GM21515 (cell line): ENCODE measurements at regions not wholly inside any gene's neighbourhood (a gene's known extent, or its start where the extent isn't known, plus 50 kb on each side); places are given as distances from the start of the nearest gene placed in this dataset.

Experiments
- ATAC-seq: cut with Tn5 transposase; IDR thresholded peaks from one replicate; pipeline ENCODE4 v1.9.1; 2021; ENCODE audit not compliant: unreplicated experiment

DNA sequence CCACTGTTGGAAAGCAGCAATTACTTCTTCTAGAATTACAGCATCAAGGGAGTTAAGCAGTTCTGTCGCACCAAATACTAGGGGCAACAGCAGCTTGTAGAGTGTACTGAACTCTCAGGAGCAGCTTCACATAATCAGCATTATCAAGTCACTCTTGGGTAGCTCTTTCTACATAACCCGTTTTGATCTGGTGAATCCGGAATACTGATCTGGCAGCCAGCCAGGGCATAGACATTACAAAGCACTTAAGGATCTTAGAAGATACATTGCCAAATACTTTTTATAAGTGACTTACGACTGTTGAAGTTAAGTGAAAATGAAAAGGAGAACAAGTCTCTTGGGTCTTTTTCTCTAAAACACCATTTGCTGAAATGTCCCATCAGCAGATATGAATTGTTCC, 73.2 kb upstream of the NETO1 start:
- ATAC-seq = no peak

DNA sequence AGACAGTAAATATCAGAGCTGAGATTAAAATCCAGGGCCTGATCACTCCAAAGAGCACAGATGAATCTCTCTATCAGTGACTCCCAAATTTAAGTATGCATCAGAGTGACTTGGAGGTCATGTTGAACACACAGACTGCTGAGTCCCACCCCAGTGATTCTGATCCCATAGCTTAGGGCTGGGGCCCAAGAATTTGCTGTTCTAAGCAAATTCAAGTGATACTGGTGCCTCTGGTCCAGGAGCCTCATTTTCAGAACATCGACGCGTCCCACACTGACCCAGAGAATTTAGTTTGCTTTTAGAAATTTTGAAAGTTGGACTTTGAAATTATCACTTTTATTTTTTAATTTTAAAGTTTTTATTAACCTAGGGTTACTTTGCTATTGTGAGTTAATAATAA, 72.7 kb upstream of the NETO1 start:
- ATAC-seq = no peak

DNA sequence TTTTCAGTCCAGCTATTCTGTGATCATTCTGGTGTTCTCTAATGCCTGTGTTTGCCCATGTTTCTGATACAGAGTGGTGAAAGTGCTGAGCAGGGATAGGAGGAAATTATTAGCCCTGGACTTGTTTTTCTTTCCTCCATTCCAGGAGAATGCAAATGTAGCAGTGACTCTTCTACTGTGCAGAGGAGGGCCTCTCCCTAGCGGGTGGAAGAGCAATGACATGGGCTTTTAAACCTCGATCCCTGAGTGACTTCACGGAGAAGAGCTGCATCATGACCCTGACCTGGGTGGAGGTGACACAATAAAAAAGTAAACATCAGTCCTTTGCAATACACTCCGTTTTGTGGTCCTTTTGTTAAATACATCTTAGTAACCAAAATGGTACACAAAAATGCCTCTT, 68.0 kb upstream of the NETO1 start:
- no peak for ATAC-seq

DNA sequence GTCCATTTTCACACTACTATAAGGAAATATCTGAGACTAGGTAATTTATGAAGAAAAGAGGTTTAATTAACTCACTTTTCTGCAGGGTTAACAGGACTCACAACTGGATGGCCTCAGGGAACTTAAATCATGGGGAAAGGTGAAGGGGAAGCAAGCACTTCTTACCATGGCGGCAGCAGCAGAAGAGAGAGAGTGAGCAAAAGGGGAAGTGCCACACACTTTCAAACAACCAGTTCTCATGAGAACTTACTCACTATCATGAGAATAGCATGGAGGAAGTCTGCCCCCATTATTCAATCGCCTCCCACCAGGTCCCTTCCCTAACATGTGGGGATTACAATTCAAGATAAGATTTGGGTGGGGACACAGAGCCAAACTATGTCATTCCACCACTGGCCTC, 55.1 kb upstream of the NETO1 start:
- no peak for ATAC-seq
